CD14-positive monocyte (primary cell): ENCODE measurements at regions not wholly inside any gene's neighbourhood (a gene's known extent, or its start where the extent isn't known, plus 50 kb on each side); places are given as distances from the start of the nearest gene placed in this dataset.

Experiments used
- DNase-seq, 3 donors: peaks; one replicate each; pipeline ENCODE4 v3.0.0-alpha.2; 2011 to 2022
- H2AFZ ChIP-seq: 2 replicates; pipeline ENCODE4 v1.6.0; 2012; ENCODE audit warnings: mild to moderate bottlenecking, low read depth, low read length, inconsistent platforms; ENCODE audit not compliant: insufficient read depth, poor library complexity, severe bottlenecking
- H3K27ac ChIP-seq, 2 donors: 1 replicate in 1 of 2; 2 replicates in 1 of 2; pipeline ENCODE4 v1.5.1; 2012 to 2013; ENCODE audit warnings: low read length in 2 of 2, control low read depth in 1 of 2, inconsistent platforms in 1 of 2, low read depth in 1 of 2, mild to moderate bottlenecking in 1 of 2
- H3K27me3 ChIP-seq, 2 donors: one replicate each; pipeline versions ENCODE4 v1.6.0 to v1.6.1; 2011 to 2013; ENCODE audit warnings: low read length in 2 of 2; ENCODE audit not compliant: control insufficient read depth in 2 of 2, insufficient read depth in 2 of 2
- H3K36me3 ChIP-seq, 2 donors: replicated peaks in 1 of 2; 1 replicate in 1 of 2; 2 replicates in 1 of 2; pipeline versions ENCODE4 v1.5.1 to v1.6.1; 2012 to 2013; ENCODE audit warnings: low read length in 2 of 2, control low read depth in 1 of 2, inconsistent platforms in 1 of 2, mild to moderate bottlenecking in 1 of 2; ENCODE audit not compliant: insufficient read depth in 2 of 2, control insufficient read depth in 1 of 2
- H3K4me1 ChIP-seq, 2 donors: 1 replicate in 1 of 2; 2 replicates in 1 of 2; pipeline versions ENCODE4 v1.5.1 to v1.6.1; 2012 to 2013; ENCODE audit warnings: low read length in 2 of 2, control low read depth in 1 of 2, inconsistent platforms in 1 of 2, mild to moderate bottlenecking in 1 of 2, moderate library complexity in 1 of 2; ENCODE audit not compliant: insufficient read depth in 2 of 2, control insufficient read depth in 1 of 2
- H3K4me2 ChIP-seq: replicated peaks from 2 replicates; pipeline ENCODE3; 2012; ENCODE audit warnings: low read length, moderate library complexity, mild to moderate bottlenecking; ENCODE audit not compliant: poor library complexity, severe bottlenecking; ENCODE audit errors: extremely low read depth
- H3K4me3 ChIP-seq, 3 experiments: fragments of 200-600 bp in 1 of 3; sonication (generic) in 1 of 3; replicated peaks in 1 of 3; 1 replicate in 2 of 3; 2 replicates in 1 of 3; pipeline ENCODE4 v1.5.1; 2011 to 2013; ENCODE audit warnings: low read length in 3 of 3, mild to moderate bottlenecking in 3 of 3, control low read depth in 2 of 3, low read depth in 2 of 3, inconsistent platforms in 1 of 3, moderate library complexity in 1 of 3
- H3K79me2 ChIP-seq: 2 replicates; pipeline ENCODE4 v1.6.0; 2012; ENCODE audit warnings: mild to moderate bottlenecking, control low read depth, inconsistent platforms, low read length, moderate library complexity; ENCODE audit not compliant: insufficient read depth
- H3K9ac ChIP-seq: 2 replicates; pipeline ENCODE4 v1.6.0; 2017; ENCODE audit warnings: low read length, mild to moderate bottlenecking; ENCODE audit not compliant: insufficient read depth, poor library complexity, severe bottlenecking
- H3K9me3 ChIP-seq, 2 donors: replicated peaks in 1 of 2; 1 replicate in 1 of 2; 2 replicates in 1 of 2; pipeline versions ENCODE4 v1.5.1 to v1.6.1; 2012 to 2013; ENCODE audit warnings: low read length in 2 of 2, control low read depth in 1 of 2; ENCODE audit not compliant: control insufficient read depth in 1 of 2, insufficient read depth in 1 of 2
- H4K20me1 ChIP-seq: 2 replicates; pipeline ENCODE4 v1.6.0; 2012; ENCODE audit warnings: mild to moderate bottlenecking, low read length, control low read depth, moderate library complexity; ENCODE audit not compliant: insufficient read depth
- H3K27ac Mint-ChIP-seq, 7 donors: one replicate each; pipeline ENCODE4 v1.8.0; 2020; ENCODE audit warnings: mild to moderate bottlenecking in 7 of 7, mixed read lengths in 7 of 7, moderate library complexity in 6 of 7, inconsistent platforms in 2 of 7
- H3K27me3 Mint-ChIP-seq, 3 donors: one replicate each; pipeline ENCODE4 v1.8.0; 2021 to 2022; ENCODE audit warnings: low read depth in 3 of 3, mild to moderate bottlenecking in 3 of 3, mixed read lengths in 3 of 3, moderate library complexity in 3 of 3, inconsistent platforms in 1 of 3
- H3K36me3 Mint-ChIP-seq, 2 donors: one replicate each; pipeline ENCODE4 v1.8.0; 2020; ENCODE audit warnings: mixed read lengths in 2 of 2, inconsistent platforms in 1 of 2, mild to moderate bottlenecking in 1 of 2
- H3K4me1 Mint-ChIP-seq: one replicate; pipeline ENCODE4 v1.8.0; 2020; ENCODE audit warnings: mild to moderate bottlenecking, mixed read lengths
- H3K4me3 Mint-ChIP-seq, 2 donors: one replicate each; pipeline ENCODE4 v1.8.0; 2020; ENCODE audit warnings: mild to moderate bottlenecking in 2 of 2, mixed read lengths in 2 of 2, moderate library complexity in 1 of 2
- H3K9me3 Mint-ChIP-seq, 7 donors: one replicate each; pipeline ENCODE4 v1.8.0; 2020 to 2022; ENCODE audit warnings: mixed read lengths in 7 of 7, mild to moderate bottlenecking in 6 of 7, moderate library complexity in 6 of 7, inconsistent platforms in 2 of 7
- WGBS: methylation state at CpG from one replicate; pipeline ENCODE4 v1.1.5; 2013; ENCODE audit warnings: missing lambda C conversion rate; ENCODE audit not compliant: insufficient coverage; 5-methylcytosine and 5-hydroxymethylcytosine counted together
- intact Hi-C, 2 donors: fragments of 100-400 bp; cut with micrococcal nuclease; formaldehyde crosslinking; loops; one replicate each; pipeline versions ENCODE4 v1.15.0 to v1.15.1; 2023
- TF ChIP-seq, protein P1 (sequence below): fragments of 200-600 bp; IDR thresholded peaks from one replicate; pipeline ENCODE4 v1.8.0; 2022; ENCODE audit warnings: antibody characterized with exemption, mild to moderate bottlenecking

GRCh38 chr12:18943200-18943599, 186.3 kb upstream of the PLEKHA5 start:
- H3K9ac ChIP-seq, result no peak overlapping the region
- H3K4me1 Mint-ChIP-seq, result no peaks in the 10 kb centered on the region
- H3K36me3 ChIP-seq, result no peaks in the 10 kb centered on the region
- TF ChIP-seq, protein P1, sequence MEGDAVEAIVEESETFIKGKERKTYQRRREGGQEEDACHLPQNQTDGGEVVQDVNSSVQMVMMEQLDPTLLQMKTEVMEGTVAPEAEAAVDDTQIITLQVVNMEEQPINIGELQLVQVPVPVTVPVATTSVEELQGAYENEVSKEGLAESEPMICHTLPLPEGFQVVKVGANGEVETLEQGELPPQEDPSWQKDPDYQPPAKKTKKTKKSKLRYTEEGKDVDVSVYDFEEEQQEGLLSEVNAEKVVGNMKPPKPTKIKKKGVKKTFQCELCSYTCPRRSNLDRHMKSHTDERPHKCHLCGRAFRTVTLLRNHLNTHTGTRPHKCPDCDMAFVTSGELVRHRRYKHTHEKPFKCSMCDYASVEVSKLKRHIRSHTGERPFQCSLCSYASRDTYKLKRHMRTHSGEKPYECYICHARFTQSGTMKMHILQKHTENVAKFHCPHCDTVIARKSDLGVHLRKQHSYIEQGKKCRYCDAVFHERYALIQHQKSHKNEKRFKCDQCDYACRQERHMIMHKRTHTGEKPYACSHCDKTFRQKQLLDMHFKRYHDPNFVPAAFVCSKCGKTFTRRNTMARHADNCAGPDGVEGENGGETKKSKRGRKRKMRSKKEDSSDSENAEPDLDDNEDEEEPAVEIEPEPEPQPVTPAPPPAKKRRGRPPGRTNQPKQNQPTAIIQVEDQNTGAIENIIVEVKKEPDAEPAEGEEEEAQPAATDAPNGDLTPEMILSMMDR, result no peak
- H3K4me1 ChIP-seq, result no peaks in the 10 kb centered on the region
- no peaks in the 10 kb centered on the region for H3K27me3 ChIP-seq
- H4K20me1 ChIP-seq, result no peaks in the 10 kb centered on the region
- peaks cover 0 to 14% (median 4%) of the 10 kb centered on the region in 7 donors for H3K9me3 Mint-ChIP-seq
- H3K36me3 Mint-ChIP-seq, result no peaks in the 10 kb centered on the region
- no peak overlapping the region for H3K27ac Mint-ChIP-seq
- no peaks in the 10 kb centered on the region for H3K79me2 ChIP-seq
- no peaks in the 10 kb centered on the region for H3K9me3 ChIP-seq
- H3K4me3 ChIP-seq, result no peak overlapping the region
- no peak overlapping the region for H2AFZ ChIP-seq
- intact Hi-C loops, result no loop called here
- no peak overlapping the region for H3K4me2 ChIP-seq
- H3K4me3 Mint-ChIP-seq, result no peak overlapping the region
- no peak overlapping the region for H3K27ac ChIP-seq
- WGBS, result 60% methylated on average over 2 of the region's 5 CpGs
- peaks cover 0 to 2% (median 1%) of the 10 kb centered on the region in 3 donors for H3K27me3 Mint-ChIP-seq
- no peak for DNase-seq

- no peak overlapping the region for H3K4me3 ChIP-seq
- H3K79me2 ChIP-seq, result no peaks in the 10 kb centered on the region
- no peak overlapping the region for H2AFZ ChIP-seq
- intact Hi-C loops, result no loop called here
- H3K4me1 ChIP-seq, result no peaks in the 10 kb centered on the region
- DNase-seq, result no peak
- H4K20me1 ChIP-seq, result no peaks in the 10 kb centered on the region
- H3K4me2 ChIP-seq, result no peak overlapping the region
- no peaks in the 10 kb centered on the region for H3K9me3 ChIP-seq
- TF ChIP-seq, protein P1, result no peak
- H3K9ac ChIP-seq, result no peak overlapping the region
- Mint-ChIP-seq H3K27me3 (peaks cover 0 to 2% (median 1%) of the 10 kb centered on the region in 3 donors), H3K36me3 (no peaks in the 10 kb centered on the region), H3K9me3 (peaks cover 0 to 15% (median 4%) of the 10 kb centered on the region in 7 donors), H3K27ac (no peak overlapping the region), H3K4me1 (no peaks in the 10 kb centered on the region), H3K4me3 (no peak overlapping the region)
- no peaks in the 10 kb centered on the region for H3K36me3 ChIP-seq
- no peaks in the 10 kb centered on the region for H3K27me3 ChIP-seq
- 100% methylated on average over 2 of the region's 5 CpGs for WGBS
- no peak overlapping the region for H3K27ac ChIP-seq
These were observed 183.4 kb upstream of the PLEKHA5 start for GRCh38 chr12:18946106-18946505.
